Fibroblast of lung (primary cell): ENCODE measurements at regions not wholly inside any gene's neighbourhood (a gene's known extent, or its start where the extent isn't known, plus 50 kb on each side); places are given as distances from the start of the nearest gene placed in this dataset.

ENCODE experiments used
- CTCF ChIP-seq, 2 donors: IDR thresholded peaks in 1 of 2; conservative IDR thresholded peaks in 1 of 2; 1 replicate in 1 of 2; 2 replicates in 1 of 2; pipeline ENCODE4 v1.5.1; 2011 to 2012; ENCODE audit warnings: low read length in 2 of 2, control low read depth in 1 of 2, inconsistent platforms in 1 of 2, low read depth in 1 of 2, mild to moderate bottlenecking in 1 of 2
- EZH2 ChIP-seq: IDR thresholded peaks from 2 replicates; pipeline ENCODE4 v1.5.1; 2012; ENCODE audit warnings: low read length, control low read depth, mild to moderate bottlenecking; ENCODE audit errors: missing control alignments

- TF ChIP-seq CTCF (conservative IDR thresholded peaks at IDR 0.05 in 1 of 2, IDR thresholded peaks at IDR 0.05 in 1 of 2; ENCODE audit: low read depth in 1 of 2, low read length in 2 of 2), result no peak
- no peak for TF ChIP-seq EZH2
These were observed 87.1 kb upstream of the TMEM45B start for GRCh38 chr11:129728581-129728980.
